ENCODE measurements at regions not wholly inside any gene's neighbourhood (a gene's known extent, or its start where the extent isn't known, plus 50 kb on each side); places are given as distances from the start of the nearest gene placed in this dataset.
A peak's percentile ranks its signal among the peaks of the same experiment; 100 is the strongest.

- Histone ChIP-seq H3K4me3 (ENCODE audit: insufficient read depth in 1 of 2, low read depth in 1 of 2, low read length in 2 of 2) (no peak overlapping the region), H3K14ac (ENCODE audit: low read length in 2 of 2) (no peak overlapping the region), H2BK120ac (ENCODE audit: low read depth, low read length) (no peak overlapping the region), H2AK5ac (ENCODE audit: low read length, severe bottlenecking) (no peak overlapping the region), H2BK15ac (ENCODE audit: low read depth, poor library complexity, severe bottlenecking) (no peak overlapping the region), H2BK5ac (ENCODE audit: low read depth, low read length, poor library complexity, severe bottlenecking) (no peak overlapping the region), H2AFZ (ENCODE audit: low read depth, low read length) (no peak overlapping the region), H3K27ac (ENCODE audit: low read length, poor library complexity, severe bottlenecking) (no peak overlapping the region), H3K18ac (ENCODE audit: low read depth in 1 of 2, low read length in 2 of 2) (no peak overlapping the region), H4K91ac (ENCODE audit: low read length) (no peak overlapping the region), H3K9ac (ENCODE audit: low read length) (no peak overlapping the region), H3K4me2 (ENCODE audit: low read length, poor library complexity, severe bottlenecking) (no peak overlapping the region), H3K23ac (ENCODE audit: low read length in 2 of 2) (no peak overlapping the region), H3K9me3 (ENCODE audit: control insufficient read depth, low read length) (no peaks in the 10 kb centered on the region), H3K4ac (ENCODE audit: low read depth in 1 of 2, low read length in 2 of 2) (no peak overlapping the region), H3K36me3 (ENCODE audit: control insufficient read depth in 1 of 2, insufficient read depth in 2 of 2, low read depth in 1 of 2, low read length in 2 of 2) (no peaks in the 10 kb centered on the region), H2BK12ac (ENCODE audit: low read length in 2 of 2) (no peak overlapping the region), H3K27me3 (ENCODE audit: control insufficient read depth in 1 of 2, insufficient read depth in 1 of 2, low read length in 2 of 2) (no peaks in the 10 kb centered on the region), H3K79me1 (replicated peaks; ENCODE audit: low read length, poor library complexity, severe bottlenecking) (no peaks in the 10 kb centered on the region), H3K4me1 (ENCODE audit: control insufficient read depth, insufficient read depth, low read depth, low read length) (no peaks in the 10 kb centered on the region), H4K8ac (ENCODE audit: low read length) (no peak overlapping the region)
- 62% methylated on average over 5 of the region's 5 CpGs for WGBS
- no peak for DNase-seq
Measured at GRCh38 chr18:70469916-70470315, 181.1 kb downstream of the SOCS6 start.

- Histone ChIP-seq H3K4me3 (ENCODE audit: insufficient read depth in 1 of 2, low read depth in 1 of 2, low read length in 2 of 2) (no peak overlapping the region), H2BK12ac (ENCODE audit: low read length in 2 of 2) (no peak overlapping the region), H3K79me1 (replicated peaks; ENCODE audit: low read length, poor library complexity, severe bottlenecking) (no peaks in the 10 kb centered on the region), H3K4me2 (ENCODE audit: low read length, poor library complexity, severe bottlenecking) (no peak overlapping the region), H4K91ac (ENCODE audit: low read length) (no peak overlapping the region), H2AK5ac (ENCODE audit: low read length, severe bottlenecking) (no peak overlapping the region), H3K27me3 (ENCODE audit: control insufficient read depth in 1 of 2, insufficient read depth in 1 of 2, low read length in 2 of 2) (no peaks in the 10 kb centered on the region), H3K27ac (ENCODE audit: low read length, poor library complexity, severe bottlenecking) (no peak overlapping the region), H2AFZ (ENCODE audit: low read depth, low read length) (no peak overlapping the region), H3K23ac (ENCODE audit: low read length in 2 of 2) (no peak overlapping the region), H3K14ac (ENCODE audit: low read length in 2 of 2) (no peak overlapping the region), H3K18ac (ENCODE audit: low read depth in 1 of 2, low read length in 2 of 2) (no peak overlapping the region), H3K36me3 (ENCODE audit: control insufficient read depth in 1 of 2, insufficient read depth in 2 of 2, low read depth in 1 of 2, low read length in 2 of 2) (no peaks in the 10 kb centered on the region), H3K4ac (ENCODE audit: low read depth in 1 of 2, low read length in 2 of 2) (no peak overlapping the region), H4K8ac (ENCODE audit: low read length) (no peak overlapping the region), H2BK5ac (ENCODE audit: low read depth, low read length, poor library complexity, severe bottlenecking) (no peak overlapping the region), H3K9ac (ENCODE audit: low read length) (no peak overlapping the region), H2BK15ac (ENCODE audit: low read depth, poor library complexity, severe bottlenecking) (no peak overlapping the region), H3K4me1 (ENCODE audit: control insufficient read depth, insufficient read depth, low read depth, low read length) (no peaks in the 10 kb centered on the region), H3K9me3 (ENCODE audit: control insufficient read depth, low read length) (no peaks in the 10 kb centered on the region), H2BK120ac (ENCODE audit: low read depth, low read length) (no peak overlapping the region)
- 76% methylated on average over 4 of the region's 5 CpGs for WGBS
- DNase-seq = no peak
Measured at GRCh38 chr18:70468861-70469547, 180.2 kb downstream of the SOCS6 start.

- Histone ChIP-seq H2BK5ac (ENCODE audit: low read depth, low read length, poor library complexity, severe bottlenecking) (no peak overlapping the region), H2AK5ac (ENCODE audit: low read length, severe bottlenecking) (no peak overlapping the region), H3K36me3 (ENCODE audit: control insufficient read depth in 1 of 2, insufficient read depth in 2 of 2, low read depth in 1 of 2, low read length in 2 of 2) (no peaks in the 10 kb centered on the region), H3K23ac (ENCODE audit: low read length in 2 of 2) (no peak overlapping the region), H2BK12ac (ENCODE audit: low read length in 2 of 2) (no peak overlapping the region), H3K9me3 (ENCODE audit: control insufficient read depth, low read length) (no peaks in the 10 kb centered on the region), H2BK15ac (ENCODE audit: low read depth, poor library complexity, severe bottlenecking) (no peak overlapping the region), H3K18ac (ENCODE audit: low read depth in 1 of 2, low read length in 2 of 2) (peak overlapping the region in 1 of 2 experiments; percentile 35), H3K27ac (ENCODE audit: low read length, poor library complexity, severe bottlenecking) (no peak overlapping the region), H4K8ac (ENCODE audit: low read length) (no peak overlapping the region), H3K4ac (ENCODE audit: low read depth in 1 of 2, low read length in 2 of 2) (no peak overlapping the region), H3K4me2 (ENCODE audit: low read length, poor library complexity, severe bottlenecking) (peak overlapping the region; percentile 92), H3K79me1 (replicated peaks; ENCODE audit: low read length, poor library complexity, severe bottlenecking) (no peaks in the 10 kb centered on the region), H2AFZ (ENCODE audit: low read depth, low read length) (no peak overlapping the region), H2BK120ac (ENCODE audit: low read depth, low read length) (no peak overlapping the region), H3K27me3 (ENCODE audit: control insufficient read depth in 1 of 2, insufficient read depth in 1 of 2, low read length in 2 of 2) (peaks cover 0 to 5% of the 10 kb centered on the region in 2 experiments), H3K9ac (ENCODE audit: low read length) (peak overlapping the region; percentile 54), H3K4me1 (ENCODE audit: control insufficient read depth, insufficient read depth, low read depth, low read length) (no peaks in the 10 kb centered on the region), H3K4me3 (ENCODE audit: insufficient read depth in 1 of 2, low read depth in 1 of 2, low read length in 2 of 2) (peak overlapping the region in 1 of 2 experiments; percentile 64), H3K14ac (ENCODE audit: low read length in 2 of 2) (no peak overlapping the region), H4K91ac (ENCODE audit: low read length) (no peak overlapping the region)
- peak; percentile 79 for DNase-seq
- 27% methylated on average over 13 of the region's 18 CpGs for WGBS
Measured at GRCh38 chr18:70464343-70465114, 175.7 kb downstream of the SOCS6 start.

GRCh38 chr18:70463085-70463484, 174.2 kb downstream of the SOCS6 start:
- H3K14ac ChIP-seq (ENCODE audit: low read length in 2 of 2) = no peak overlapping the region
- H3K4me1 ChIP-seq (ENCODE audit: control insufficient read depth, insufficient read depth, low read depth, low read length) = no peaks in the 10 kb centered on the region
- H3K9ac ChIP-seq (ENCODE audit: low read length) = no peak overlapping the region
- no peak overlapping the region for H3K4me3 ChIP-seq (ENCODE audit: insufficient read depth in 1 of 2, low read depth in 1 of 2, low read length in 2 of 2)
- H4K8ac ChIP-seq (ENCODE audit: low read length) = no peak overlapping the region
- no peak overlapping the region for H2BK5ac ChIP-seq (ENCODE audit: low read depth, low read length, poor library complexity, severe bottlenecking)
- DNase-seq = no peak
- H3K27ac ChIP-seq (ENCODE audit: low read length, poor library complexity, severe bottlenecking) = no peak overlapping the region
- H3K4me2 ChIP-seq (ENCODE audit: low read length, poor library complexity, severe bottlenecking) = no peak overlapping the region
- no peaks in the 10 kb centered on the region for H3K79me1 ChIP-seq (replicated peaks; ENCODE audit: low read length, poor library complexity, severe bottlenecking)
- no peak overlapping the region for H3K18ac ChIP-seq (ENCODE audit: low read depth in 1 of 2, low read length in 2 of 2)
- H3K27me3 ChIP-seq (ENCODE audit: control insufficient read depth in 1 of 2, insufficient read depth in 1 of 2, low read length in 2 of 2) = peaks cover 0 to 5% of the 10 kb centered on the region in 2 experiments
- H3K4ac ChIP-seq (ENCODE audit: low read depth in 1 of 2, low read length in 2 of 2) = no peak overlapping the region
- H3K9me3 ChIP-seq (ENCODE audit: control insufficient read depth, low read length) = no peaks in the 10 kb centered on the region
- no peak overlapping the region for H2BK120ac ChIP-seq (ENCODE audit: low read depth, low read length)
- H3K23ac ChIP-seq (ENCODE audit: low read length in 2 of 2) = no peak overlapping the region
- no peaks in the 10 kb centered on the region for H3K36me3 ChIP-seq (ENCODE audit: control insufficient read depth in 1 of 2, insufficient read depth in 2 of 2, low read depth in 1 of 2, low read length in 2 of 2)
- WGBS = 94% methylated on average over 6 of the region's 6 CpGs
- H2AK5ac ChIP-seq (ENCODE audit: low read length, severe bottlenecking) = no peak overlapping the region
- no peak overlapping the region for H4K91ac ChIP-seq (ENCODE audit: low read length)
- no peak overlapping the region for H2BK12ac ChIP-seq (ENCODE audit: low read length in 2 of 2)
- H2AFZ ChIP-seq (ENCODE audit: low read depth, low read length) = no peak overlapping the region
- no peak overlapping the region for H2BK15ac ChIP-seq (ENCODE audit: low read depth, poor library complexity, severe bottlenecking)

Data from mesenchymal stem cell (in vitro differentiated cells and primary cell).